ENCODE measurements at regions not wholly inside any gene's neighbourhood (a gene's known extent, or its start where the extent isn't known, plus 50 kb on each side); places are given as distances from the start of the nearest gene placed in this dataset.
"Not testable (repeated sequence)": the region's sequence is repeated elsewhere in the genome, so short reads cannot be mapped to it uniquely, and the experiment has no call there.

- intact Hi-C loops (cut with DNase I) = no loop called here
- DNase-seq = no peak
Observed at GRCh38 chr14:43308421-43309110, 1198.5 kb downstream of the FSCB start.

- intact Hi-C loops (cut with DNase I) = no loop called here
- no peak for DNase-seq
Observed at GRCh38 chr14:43307836-43308235, 1199.2 kb downstream of the FSCB start.

- intact Hi-C loops (cut with DNase I) = no loop called here
- no peak for DNase-seq
Observed at GRCh38 chr14:43306053-43306452, 1201.0 kb downstream of the FSCB start.

- intact Hi-C loops (cut with DNase I) = no loop called here
- DNase-seq = no peak
Observed at GRCh38 chr14:43297794-43298193, 1209.3 kb downstream of the FSCB start.

- intact Hi-C loops (cut with DNase I) = not testable (repeated sequence)
Observed at GRCh38 chr14:43296061-43296460, 1211.0 kb downstream of the FSCB start.

GRCh38 chr14:43285575-43285974 is 1221.5 kb downstream of the FSCB start:
- intact Hi-C loops (cut with DNase I) = no loop called here
- no peak for DNase-seq

More at GRCh38 chr14:43296061-43296460, 1211.0 kb downstream of the FSCB start:
- DNase-seq = not testable (repeated sequence)

- intact Hi-C loops (cut with DNase I) = no loop called here
- DNase-seq = no peak
Observed at GRCh38 chr14:43260056-43260455, 1247.0 kb downstream of the FSCB start.

GRCh38 chr14:43258396-43258795 is 1248.7 kb downstream of the FSCB start:
- intact Hi-C loops (cut with DNase I) = no loop called here

GRCh38 chr14:43256996-43257395 is 1250.1 kb downstream of the FSCB start:
- DNase-seq; intact Hi-C loops (cut with DNase I): not testable (repeated sequence)

More at GRCh38 chr14:43258396-43258795, 1248.7 kb downstream of the FSCB start:
- no peak for DNase-seq

GRCh38 chr14:43252866-43253265 is 1254.2 kb downstream of the FSCB start:
- intact Hi-C loops (cut with DNase I) = no loop called here
- DNase-seq = no peak

GRCh38 chr14:43249591-43249990 is 1257.5 kb downstream of the FSCB start:
- no peak for DNase-seq
- intact Hi-C loops (cut with DNase I) = no loop called here

GRCh38 chr14:43249116-43249515 is 1258.0 kb downstream of the FSCB start:
- intact Hi-C loops (cut with DNase I) = no loop called here
- DNase-seq = no peak

- DNase-seq = no peak
- intact Hi-C loops (cut with DNase I) = no loop called here
Observed at GRCh38 chr14:43247877-43248276, 1259.2 kb downstream of the FSCB start.

- intact Hi-C loops (cut with DNase I) = no loop called here
- DNase-seq = no peak
Observed at GRCh38 chr14:43244142-43244625, 1262.9 kb downstream of the FSCB start.

- intact Hi-C loops (cut with DNase I) = no loop called here
- DNase-seq = no peak
Observed at GRCh38 chr14:43243168-43243567, 1263.9 kb downstream of the FSCB start.

GRCh38 chr14:43232261-43232660 is 1274.8 kb downstream of the FSCB start:
- intact Hi-C loops (cut with DNase I) = no loop called here
- no peak for DNase-seq

GRCh38 chr14:43215524-43215923 is 1291.6 kb downstream of the FSCB start:
- no peak for DNase-seq
- intact Hi-C loops (cut with DNase I) = no loop called here

- intact Hi-C loops (cut with DNase I) = no loop called here
- DNase-seq = no peak
Observed at GRCh38 chr14:43207189-43207588, 1299.9 kb downstream of the FSCB start.

- DNase-seq = no peak
- intact Hi-C loops (cut with DNase I) = no loop called here
Observed at GRCh38 chr14:43204816-43205215, 1302.3 kb downstream of the FSCB start.

GRCh38 chr14:43200519-43200918 is 1306.6 kb downstream of the FSCB start:
- DNase-seq = no peak
- intact Hi-C loops (cut with DNase I) = no loop called here

- intact Hi-C loops (cut with DNase I) = no loop called here
- no peak for DNase-seq
Observed at GRCh38 chr14:43198465-43198864, 1308.6 kb downstream of the FSCB start.

Measured in head of caudate nucleus (tissue), 42 donors.